ENCODE measurements at regions not wholly inside any gene's neighbourhood (a gene's known extent, or its start where the extent isn't known, plus 50 kb on each side); places are given as distances from the start of the nearest gene placed in this dataset.

DNA sequence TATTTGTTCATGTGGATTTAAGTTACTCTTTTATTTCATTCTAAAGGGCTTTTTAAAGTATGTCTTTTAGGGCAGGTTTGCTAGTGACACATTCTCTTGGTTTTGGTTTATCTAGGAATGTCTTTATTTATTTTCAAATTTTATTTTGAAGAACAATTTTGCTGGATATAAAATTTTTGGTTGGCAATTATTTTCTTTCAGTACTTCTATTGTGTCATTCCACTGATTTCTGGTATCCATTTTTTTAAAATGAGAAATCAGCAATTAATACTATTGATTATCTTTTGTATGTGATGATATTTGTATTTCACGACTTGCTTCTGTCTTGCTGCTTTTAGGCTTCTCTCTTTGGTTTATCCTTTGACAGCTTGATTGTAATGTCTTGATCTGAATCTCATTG, 756.3 kb downstream of the INHBA start:
- no peak overlapping the region for H3K4me3 ChIP-seq (ENCODE audit: low read depth, low read length, poor library complexity, severe bottlenecking)

DNA sequence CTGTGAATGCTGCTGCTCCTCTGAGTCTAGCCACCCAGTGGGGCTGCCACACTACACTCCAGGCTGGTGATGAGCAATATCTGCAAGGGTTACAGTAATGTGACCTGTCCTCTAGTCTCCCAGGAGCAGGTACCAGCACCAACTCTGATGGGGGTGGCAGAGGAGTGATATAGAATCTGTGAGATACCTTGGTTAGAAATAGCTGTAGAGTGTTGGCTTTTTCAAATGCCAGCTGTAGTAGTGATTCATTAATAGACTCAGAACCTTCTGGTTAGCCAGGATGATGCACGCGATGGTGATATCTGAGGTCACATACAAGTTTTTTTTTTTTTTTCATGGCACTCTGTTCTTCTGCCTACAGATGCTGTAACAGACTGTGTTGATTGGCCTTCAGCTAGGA, 757.1 kb downstream of the INHBA start:
- Histone ChIP-seq H3K4me2 (ENCODE audit: low read length) (no peak overlapping the region), H3K27ac (ENCODE audit: low read depth, low read length, poor library complexity, severe bottlenecking) (no peak overlapping the region), H3K9me2 (ENCODE audit: insufficient read depth, low read length) (no peaks in the 10 kb centered on the region), H3K9me3 (ENCODE audit: low read length) (peaks cover 6% of the 10 kb centered on the region; the same call in 1 of the 2 replicates), H4K20me1 (ENCODE audit: insufficient read depth, low read length) (no peaks in the 10 kb centered on the region), H3K79me2 (ENCODE audit: insufficient read depth, low read depth, low read length) (no peaks in the 10 kb centered on the region), H3K4me3 (ENCODE audit: low read depth, low read length, poor library complexity, severe bottlenecking) (no peak overlapping the region), H3K36me3 (ENCODE audit: insufficient read depth, low read length) (no peaks in the 10 kb centered on the region), H2AFZ (ENCODE audit: low read length) (no peak overlapping the region), H3K4me1 (ENCODE audit: insufficient read depth, low read length, poor library complexity, severe bottlenecking) (no peaks in the 10 kb centered on the region)
- intact Hi-C loops (cut with micrococcal nuclease; ENCODE audit: unreplicated experiment) = no loop called here
- no peak for DNase-seq (ENCODE audit: low spot score)
- no TSS peak for BruUV-seq (replicated peaks)
- POLR2A ChIA-PET = interaction anchor here (0.6 to 0.7 kb wide), 4 partner anchors 12 to 168 kb away, joined by 3 read pairs; no protein-coding TSS in a partner anchor
- CTCF ChIA-PET (ENCODE audit: unreplicated experiment) = no interaction called here
- TF ChIP-seq, protein P1, sequence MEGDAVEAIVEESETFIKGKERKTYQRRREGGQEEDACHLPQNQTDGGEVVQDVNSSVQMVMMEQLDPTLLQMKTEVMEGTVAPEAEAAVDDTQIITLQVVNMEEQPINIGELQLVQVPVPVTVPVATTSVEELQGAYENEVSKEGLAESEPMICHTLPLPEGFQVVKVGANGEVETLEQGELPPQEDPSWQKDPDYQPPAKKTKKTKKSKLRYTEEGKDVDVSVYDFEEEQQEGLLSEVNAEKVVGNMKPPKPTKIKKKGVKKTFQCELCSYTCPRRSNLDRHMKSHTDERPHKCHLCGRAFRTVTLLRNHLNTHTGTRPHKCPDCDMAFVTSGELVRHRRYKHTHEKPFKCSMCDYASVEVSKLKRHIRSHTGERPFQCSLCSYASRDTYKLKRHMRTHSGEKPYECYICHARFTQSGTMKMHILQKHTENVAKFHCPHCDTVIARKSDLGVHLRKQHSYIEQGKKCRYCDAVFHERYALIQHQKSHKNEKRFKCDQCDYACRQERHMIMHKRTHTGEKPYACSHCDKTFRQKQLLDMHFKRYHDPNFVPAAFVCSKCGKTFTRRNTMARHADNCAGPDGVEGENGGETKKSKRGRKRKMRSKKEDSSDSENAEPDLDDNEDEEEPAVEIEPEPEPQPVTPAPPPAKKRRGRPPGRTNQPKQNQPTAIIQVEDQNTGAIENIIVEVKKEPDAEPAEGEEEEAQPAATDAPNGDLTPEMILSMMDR (conservative IDR thresholded peaks at IDR 0.05; ENCODE audit: low read length) = no peak
- TF ChIP-seq EZH2phosphoT487 (IDR thresholded peaks at IDR 0.05; ENCODE audit: borderline replicate concordance, low read depth, low read length) = no peak

More for the DNA sequence above, 756.3 kb downstream of the INHBA start:
- intact Hi-C loops (cut with micrococcal nuclease; ENCODE audit: unreplicated experiment) = no loop called here
- H3K9me2 ChIP-seq (ENCODE audit: insufficient read depth, low read length) = no peaks in the 10 kb centered on the region
- no peak overlapping the region for H3K4me2 ChIP-seq (ENCODE audit: low read length)
- no peak for TF ChIP-seq EZH2phosphoT487 (IDR thresholded peaks at IDR 0.05; ENCODE audit: borderline replicate concordance, low read depth, low read length)
- TF ChIP-seq, protein P1 (conservative IDR thresholded peaks at IDR 0.05; ENCODE audit: low read length) = no peak
- no peak overlapping the region for H3K27ac ChIP-seq (ENCODE audit: low read depth, low read length, poor library complexity, severe bottlenecking)
- no peaks in the 10 kb centered on the region for H4K20me1 ChIP-seq (ENCODE audit: insufficient read depth, low read length)
- H3K36me3 ChIP-seq (ENCODE audit: insufficient read depth, low read length) = no peaks in the 10 kb centered on the region
- ChIA-PET POLR2A (interaction anchor here (0.6 to 0.7 kb wide), 2 partner anchors 20 to 505 kb away, joined by 3 read pairs; no protein-coding TSS in a partner anchor), CTCF (ENCODE audit: unreplicated experiment) (no interaction called here)
- DNase-seq (ENCODE audit: low spot score) = no peak
- H3K79me2 ChIP-seq (ENCODE audit: insufficient read depth, low read depth, low read length) = no peaks in the 10 kb centered on the region
- peaks cover 6% of the 10 kb centered on the region; the same call in 1 of the 2 replicates for H3K9me3 ChIP-seq (ENCODE audit: low read length)
- H2AFZ ChIP-seq (ENCODE audit: low read length) = no peak overlapping the region
- BruUV-seq (replicated peaks) = no TSS peak
- no peaks in the 10 kb centered on the region for H3K4me1 ChIP-seq (ENCODE audit: insufficient read depth, low read length, poor library complexity, severe bottlenecking)

GRCh38 chr7:40944981-40945585, 757.8 kb downstream of the INHBA start:
- Histone ChIP-seq H2AFZ (ENCODE audit: low read length) (no peak overlapping the region), H3K9me3 (ENCODE audit: low read length) (peaks cover 6% of the 10 kb centered on the region; the same call in 1 of the 2 replicates), H3K4me1 (ENCODE audit: insufficient read depth, low read length, poor library complexity, severe bottlenecking) (no peaks in the 10 kb centered on the region), H3K27ac (ENCODE audit: low read depth, low read length, poor library complexity, severe bottlenecking) (no peak overlapping the region), H3K4me3 (ENCODE audit: low read depth, low read length, poor library complexity, severe bottlenecking) (no peak overlapping the region), H3K36me3 (ENCODE audit: insufficient read depth, low read length) (no peaks in the 10 kb centered on the region), H3K4me2 (ENCODE audit: low read length) (no peak overlapping the region), H3K9me2 (ENCODE audit: insufficient read depth, low read length) (no peaks in the 10 kb centered on the region), H4K20me1 (ENCODE audit: insufficient read depth, low read length) (no peaks in the 10 kb centered on the region), H3K79me2 (ENCODE audit: insufficient read depth, low read depth, low read length) (no peaks in the 10 kb centered on the region)
- DNase-seq (ENCODE audit: low spot score) = no peak
- BruUV-seq (replicated peaks) = no TSS peak
- ChIA-PET CTCF (ENCODE audit: unreplicated experiment) (no interaction called here), POLR2A (interaction anchor here (0.6 to 0.7 kb wide), 2 partner anchors 12 to 167 kb away, joined by 3 read pairs; no protein-coding TSS in a partner anchor)
- TF ChIP-seq, protein P1 (conservative IDR thresholded peaks at IDR 0.05; ENCODE audit: low read length) = no peak
- TF ChIP-seq EZH2phosphoT487 (IDR thresholded peaks at IDR 0.05; ENCODE audit: borderline replicate concordance, low read depth, low read length) = no peak
- intact Hi-C loops (cut with micrococcal nuclease; ENCODE audit: unreplicated experiment) = no loop called here
